GM12878 (cell line): ENCODE measurements at regions not wholly inside any gene's neighbourhood (a gene's known extent, or its start where the extent isn't known, plus 50 kb on each side); places are given as distances from the start of the nearest gene placed in this dataset.

Source experiments
- ATAC-seq: fragments of 200-7000 bp; cut with Tn5 transposase; 3 replicates; pipeline ENCODE4 v1.9.1; 2020; ENCODE audit warnings: mild to moderate bottlenecking, moderate library complexity
- BruUV-seq: library from RNA; stranded (reverse); fragments of 400-500 nt; replicated peaks from 2 replicates; lab custom pipeline; 2021; lab: Mats Ljungman, UMichigan
- CTCF ChIA-PET: fragments of 300-600 bp; sonication (Branson Sonifier 250); formaldehyde crosslinking; extraction: SDS; loops from one replicate; lab custom pipeline; 2021; ENCODE audit warnings: inconsistent platforms; lab: Yijun Ruan, JAX
- POLR2A ChIA-PET: fragments of 350-600 bp; formaldehyde crosslinking; extraction: SDS; loops from one replicate; lab custom pipeline; 2021; ENCODE audit warnings: inconsistent platforms; lab: Charles Lee
- RAD21 ChIA-PET: fragments of 300-600 bp; sonication (Branson Sonifier 250); formaldehyde crosslinking; loops from one replicate; lab custom pipeline; 2023; ENCODE audit warnings: antibody characterized with exemption; ENCODE audit not compliant: unreplicated experiment; lab: Charles Lee
- SMC1A ChIA-PET: fragments of 300-600 bp; sonication (Branson Sonifier 250); formaldehyde crosslinking; loops from one replicate; lab custom pipeline; 2023; ENCODE audit not compliant: unreplicated experiment, uncharacterized antibody; lab: Charles Lee
- DNase-seq: peaks from one replicate; pipeline ENCODE4 v3.0.0-alpha.2; 2011; ENCODE audit warnings: low read depth, low spot score
- FAIRE-seq: peaks from 3 replicates; lab custom pipeline; 2011; peaks lifted over from hg19 to GRCh38; lab: Jason Lieb, UNC
- H2AFZ ChIP-seq: 2 replicates; pipeline ENCODE4 v1.6.0; 2011; ENCODE audit warnings: low read depth, low read length, control low read depth; ENCODE audit not compliant: control insufficient read depth
- H3K27ac ChIP-seq: 2 replicates; pipeline ENCODE4 v1.5.1; 2011; ENCODE audit warnings: control low read depth; ENCODE audit not compliant: control insufficient read depth, insufficient read depth
- H3K27me3 ChIP-seq, 2 experiments: replicated peaks in 1 of 2; 2 replicates each; pipeline versions ENCODE4 v1.6.0 to v1.6.1; 2011; ENCODE audit warnings: low read length in 1 of 2; ENCODE audit not compliant: control insufficient read depth in 2 of 2, insufficient read depth in 2 of 2
- H3K36me3 ChIP-seq, 2 experiments: 2 replicates each; pipeline ENCODE4 v1.5.1; 2011; ENCODE audit warnings: low read length in 1 of 2; ENCODE audit not compliant: control insufficient read depth in 2 of 2, insufficient read depth in 2 of 2
- H3K4me1 ChIP-seq: 2 replicates; pipeline ENCODE4 v1.6.1; 2011; ENCODE audit warnings: mild to moderate bottlenecking, low read length, moderate library complexity, mixed read lengths; ENCODE audit not compliant: control insufficient read depth, insufficient read depth
- H3K4me2 ChIP-seq: 2 replicates; pipeline ENCODE4 v1.6.0; 2011; ENCODE audit warnings: control low read depth; ENCODE audit not compliant: control insufficient read depth, insufficient read depth
- H3K4me3 ChIP-seq: fragments of 200-600 bp; sonication (generic); 2 replicates; pipeline ENCODE4 v1.5.1; 2016
- H3K79me2 ChIP-seq: 2 replicates; pipeline ENCODE4 v1.6.0; 2011; ENCODE audit warnings: low read length; ENCODE audit not compliant: control insufficient read depth, insufficient read depth
- H3K9ac ChIP-seq: 2 replicates; pipeline ENCODE4 v1.8.0; 2011; ENCODE audit warnings: low read length, control low read depth, mixed read lengths; ENCODE audit not compliant: control insufficient read depth, insufficient read depth
- H3K9me3 ChIP-seq: replicated peaks from 3 replicates; pipeline ENCODE4 v1.5.1; 2011; ENCODE audit warnings: mild to moderate bottlenecking, low read length; ENCODE audit not compliant: control insufficient read depth, insufficient read depth
- H4K20me1 ChIP-seq: 2 replicates; pipeline ENCODE4 v1.6.0; 2011; ENCODE audit not compliant: control insufficient read depth, insufficient read depth
- ASH2L ChIP-seq: fragments of 300-600, 200-600 bp; sonication (generic); IDR thresholded peaks from 2 replicates; pipeline ENCODE4 v1.6.1; 2017; ENCODE audit warnings: low read depth, mild to moderate bottlenecking, borderline replicate concordance
- MTA3 ChIP-seq: IDR thresholded peaks from 2 replicates; pipeline ENCODE4 v1.6.1; 2012; ENCODE audit warnings: low read length, inconsistent platforms, borderline replicate concordance
- REST ChIP-seq: IDR thresholded peaks from 2 replicates; pipeline ENCODE4 v1.6.1; 2012; ENCODE audit warnings: mild to moderate bottlenecking, low read depth, low read length
- SKIL ChIP-seq: fragments of 450-650 bp; IDR thresholded peaks from 2 replicates; pipeline ENCODE4 v1.6.1; 2017; ENCODE audit warnings: mild to moderate bottlenecking, low read depth, inconsistent platforms; ENCODE audit not compliant: poor library complexity, severe bottlenecking
- SMAD5 ChIP-seq: IDR thresholded peaks from 2 replicates; pipeline ENCODE4 v1.6.1; 2016; ENCODE audit warnings: antibody characterized with exemption, low read depth
- WGBS: methylation state at CpG from one replicate; pipeline ENCODE4 v1.1.6; 2016; ENCODE audit warnings: low lambda C conversion rate; ENCODE audit not compliant: insufficient replicate concordance, insufficient coverage; ENCODE audit errors: missing lambda C conversion rate; 5-methylcytosine and 5-hydroxymethylcytosine counted together
- in situ Hi-C: fragments of 300-500 bp; cut with MboI; formaldehyde crosslinking; loops from 9 replicates; pipeline ENCODE4 v1.14.3; 2018; ENCODE audit warnings: mixed read lengths
- intact Hi-C: fragments of 100-400 bp; cut with micrococcal nuclease; formaldehyde crosslinking; loops from one replicate; pipeline ENCODE4 v1.14.2; 2022; ENCODE audit not compliant: unreplicated experiment
- TF ChIP-seq, protein P1 (sequence below): fragments of 450-650 bp; IDR thresholded peaks from 2 replicates; pipeline ENCODE4 v1.6.1; 2017; ENCODE audit warnings: borderline replicate concordance
- TF ChIP-seq, protein P2 (sequence below): fragments of 450-650 bp; IDR thresholded peaks from 2 replicates; pipeline ENCODE4 v1.6.1; 2014; ENCODE audit warnings: mild to moderate bottlenecking

DNA sequence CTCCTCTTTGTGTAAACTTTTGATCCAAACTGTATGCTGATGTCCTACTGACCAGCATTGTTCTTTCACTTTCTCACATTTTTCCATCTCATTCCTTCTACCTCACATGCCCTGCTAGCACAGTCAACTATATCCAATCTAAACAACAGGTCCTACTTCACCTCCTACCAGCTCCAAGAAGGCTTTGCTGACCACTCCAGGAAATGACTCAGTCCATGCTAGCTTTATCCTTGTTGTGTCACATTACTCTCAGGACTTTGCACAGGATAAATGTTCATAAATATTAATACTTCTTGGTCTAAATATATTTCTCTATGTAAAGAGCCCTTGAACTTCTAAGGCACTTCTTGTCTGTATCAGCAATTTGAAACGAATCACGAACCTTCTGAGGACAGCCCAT lies 64.9 kb upstream of the PCED1B start:
- Histone ChIP-seq H4K20me1 (no peaks in the 10 kb centered on the region), H3K27me3 (no peaks in the 10 kb centered on the region), H3K79me2 (no peaks in the 10 kb centered on the region), H3K4me3 (no peak overlapping the region), H2AFZ (no peak overlapping the region), H3K9me3 (no peaks in the 10 kb centered on the region), H3K36me3 (no peaks in the 10 kb centered on the region), H3K4me1 (no peaks in the 10 kb centered on the region), H3K27ac (no peak overlapping the region), H3K9ac (no peak overlapping the region), H3K4me2 (no peak overlapping the region)
- ChIA-PET POLR2A (interaction anchor here (0.6 kb wide), 1 partner anchor 1748 kb away, joined by 4 read pairs; no protein-coding TSS in a partner anchor), RAD21 (no interaction called here), CTCF (interaction anchor here (0.6 to 2.5 kb wide), 3 partner anchors 10 to 889 kb away, joined by 3 to 8 read pairs (median 4); no protein-coding TSS in a partner anchor), SMC1A (interaction anchor here (1.4 to 1.7 kb wide), 2 partner anchors 443 to 943 kb away, joined by 3 to 4 read pairs; no protein-coding TSS in a partner anchor)
- ATAC-seq (no peak), FAIRE-seq (no peak), DNase-seq (no peak)
- WGBS = 0% methylated on average over 2 of the region's 2 CpGs
- no TSS peak for BruUV-seq
- TF ChIP-seq SMAD5 (no peak), REST (no peak), SKIL (no peak), ASH2L (no peak), MTA3 (no peak)
- TF ChIP-seq, protein P1, sequence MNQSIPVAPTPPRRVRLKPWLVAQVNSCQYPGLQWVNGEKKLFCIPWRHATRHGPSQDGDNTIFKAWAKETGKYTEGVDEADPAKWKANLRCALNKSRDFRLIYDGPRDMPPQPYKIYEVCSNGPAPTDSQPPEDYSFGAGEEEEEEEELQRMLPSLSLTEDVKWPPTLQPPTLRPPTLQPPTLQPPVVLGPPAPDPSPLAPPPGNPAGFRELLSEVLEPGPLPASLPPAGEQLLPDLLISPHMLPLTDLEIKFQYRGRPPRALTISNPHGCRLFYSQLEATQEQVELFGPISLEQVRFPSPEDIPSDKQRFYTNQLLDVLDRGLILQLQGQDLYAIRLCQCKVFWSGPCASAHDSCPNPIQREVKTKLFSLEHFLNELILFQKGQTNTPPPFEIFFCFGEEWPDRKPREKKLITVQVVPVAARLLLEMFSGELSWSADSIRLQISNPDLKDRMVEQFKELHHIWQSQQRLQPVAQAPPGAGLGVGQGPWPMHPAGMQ = no peak
- TF ChIP-seq, protein P2, sequence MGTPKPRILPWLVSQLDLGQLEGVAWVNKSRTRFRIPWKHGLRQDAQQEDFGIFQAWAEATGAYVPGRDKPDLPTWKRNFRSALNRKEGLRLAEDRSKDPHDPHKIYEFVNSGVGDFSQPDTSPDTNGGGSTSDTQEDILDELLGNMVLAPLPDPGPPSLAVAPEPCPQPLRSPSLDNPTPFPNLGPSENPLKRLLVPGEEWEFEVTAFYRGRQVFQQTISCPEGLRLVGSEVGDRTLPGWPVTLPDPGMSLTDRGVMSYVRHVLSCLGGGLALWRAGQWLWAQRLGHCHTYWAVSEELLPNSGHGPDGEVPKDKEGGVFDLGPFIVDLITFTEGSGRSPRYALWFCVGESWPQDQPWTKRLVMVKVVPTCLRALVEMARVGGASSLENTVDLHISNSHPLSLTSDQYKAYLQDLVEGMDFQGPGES = no peak
- in situ Hi-C loops (loop anchor here (10.0 to 25.0 kb wide), 2 partner anchors 680 to 877 kb away; no protein-coding TSS in a partner anchor), intact Hi-C loops (no loop called here)
